ENCODE measurements at regions not wholly inside any gene's neighbourhood (a gene's known extent, or its start where the extent isn't known, plus 50 kb on each side); places are given as distances from the start of the nearest gene placed in this dataset.

- TF ChIP-seq TCF12 (IDR thresholded peaks at IDR 0.05; ENCODE audit: low read depth) (no peak), ZBTB7A (IDR thresholded peaks at IDR 0.05; ENCODE audit: low read depth) (no peak), FOXM1 (IDR thresholded peaks at IDR 0.05; ENCODE audit: borderline replicate concordance, low read depth) (no peak), TEAD4 (IDR thresholded peaks at IDR 0.05) (no peak), TAF1 (IDR thresholded peaks at IDR 0.05; ENCODE audit: low read depth) (no peak), YY1 (IDR thresholded peaks at IDR 0.05; ENCODE audit: low read depth) (no peak)
- TF ChIP-seq, protein P1, sequence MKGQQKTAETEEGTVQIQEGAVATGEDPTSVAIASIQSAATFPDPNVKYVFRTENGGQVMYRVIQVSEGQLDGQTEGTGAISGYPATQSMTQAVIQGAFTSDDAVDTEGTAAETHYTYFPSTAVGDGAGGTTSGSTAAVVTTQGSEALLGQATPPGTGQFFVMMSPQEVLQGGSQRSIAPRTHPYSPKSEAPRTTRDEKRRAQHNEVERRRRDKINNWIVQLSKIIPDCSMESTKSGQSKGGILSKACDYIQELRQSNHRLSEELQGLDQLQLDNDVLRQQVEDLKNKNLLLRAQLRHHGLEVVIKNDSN (IDR thresholded peaks at IDR 0.05) = no peak
- TF ChIP-seq, protein P2, sequence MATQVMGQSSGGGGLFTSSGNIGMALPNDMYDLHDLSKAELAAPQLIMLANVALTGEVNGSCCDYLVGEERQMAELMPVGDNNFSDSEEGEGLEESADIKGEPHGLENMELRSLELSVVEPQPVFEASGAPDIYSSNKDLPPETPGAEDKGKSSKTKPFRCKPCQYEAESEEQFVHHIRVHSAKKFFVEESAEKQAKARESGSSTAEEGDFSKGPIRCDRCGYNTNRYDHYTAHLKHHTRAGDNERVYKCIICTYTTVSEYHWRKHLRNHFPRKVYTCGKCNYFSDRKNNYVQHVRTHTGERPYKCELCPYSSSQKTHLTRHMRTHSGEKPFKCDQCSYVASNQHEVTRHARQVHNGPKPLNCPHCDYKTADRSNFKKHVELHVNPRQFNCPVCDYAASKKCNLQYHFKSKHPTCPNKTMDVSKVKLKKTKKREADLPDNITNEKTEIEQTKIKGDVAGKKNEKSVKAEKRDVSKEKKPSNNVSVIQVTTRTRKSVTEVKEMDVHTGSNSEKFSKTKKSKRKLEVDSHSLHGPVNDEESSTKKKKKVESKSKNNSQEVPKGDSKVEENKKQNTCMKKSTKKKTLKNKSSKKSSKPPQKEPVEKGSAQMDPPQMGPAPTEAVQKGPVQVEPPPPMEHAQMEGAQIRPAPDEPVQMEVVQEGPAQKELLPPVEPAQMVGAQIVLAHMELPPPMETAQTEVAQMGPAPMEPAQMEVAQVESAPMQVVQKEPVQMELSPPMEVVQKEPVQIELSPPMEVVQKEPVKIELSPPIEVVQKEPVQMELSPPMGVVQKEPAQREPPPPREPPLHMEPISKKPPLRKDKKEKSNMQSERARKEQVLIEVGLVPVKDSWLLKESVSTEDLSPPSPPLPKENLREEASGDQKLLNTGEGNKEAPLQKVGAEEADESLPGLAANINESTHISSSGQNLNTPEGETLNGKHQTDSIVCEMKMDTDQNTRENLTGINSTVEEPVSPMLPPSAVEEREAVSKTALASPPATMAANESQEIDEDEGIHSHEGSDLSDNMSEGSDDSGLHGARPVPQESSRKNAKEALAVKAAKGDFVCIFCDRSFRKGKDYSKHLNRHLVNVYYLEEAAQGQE (IDR thresholded peaks at IDR 0.05; ENCODE audit: low read depth) = no peak
These were observed 386.3 kb upstream of the ZNF717 start for GRCh38 chr3:76171647-76172046.

- TF ChIP-seq, protein P3, sequence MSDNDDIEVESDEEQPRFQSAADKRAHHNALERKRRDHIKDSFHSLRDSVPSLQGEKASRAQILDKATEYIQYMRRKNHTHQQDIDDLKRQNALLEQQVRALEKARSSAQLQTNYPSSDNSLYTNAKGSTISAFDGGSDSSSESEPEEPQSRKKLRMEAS (IDR thresholded peaks at IDR 0.05) = no peak
- no peak for TF ChIP-seq YY1 (IDR thresholded peaks at IDR 0.05; ENCODE audit: low read depth)
These were observed 392.3 kb upstream of the ZNF717 start for GRCh38 chr3:76177610-76178009.

DNA sequence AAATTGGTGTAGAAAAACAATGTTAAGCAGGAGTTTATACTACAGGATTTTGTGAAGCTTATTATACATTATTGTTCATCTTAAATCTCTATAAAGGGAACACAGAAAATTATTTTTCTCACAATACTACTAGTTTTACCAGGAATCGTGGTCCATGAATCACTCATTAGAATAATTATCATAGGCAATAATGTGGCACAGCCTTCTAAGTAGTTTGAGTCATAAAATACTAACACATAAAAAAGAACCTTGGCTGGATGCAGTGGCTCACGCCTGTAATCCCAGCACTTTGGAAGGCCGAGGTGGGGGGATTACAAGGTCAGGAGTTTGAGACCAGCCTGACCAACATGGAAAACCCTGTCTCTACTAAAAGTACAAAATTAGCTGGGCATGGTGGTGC, 393.1 kb upstream of the ZNF717 start:
- TF ChIP-seq YY1 (IDR thresholded peaks at IDR 0.05; ENCODE audit: low read depth) = no peak
- TF ChIP-seq CREB1 (IDR thresholded peaks at IDR 0.05; ENCODE audit: low read depth) = no peak
- no peak for TF ChIP-seq CEBPB (IDR thresholded peaks at IDR 0.05)
- TF ChIP-seq TAF1 (IDR thresholded peaks at IDR 0.05; ENCODE audit: low read depth) = no peak
- TF ChIP-seq, protein P1 (IDR thresholded peaks at IDR 0.05) = no peak
- TF ChIP-seq RAD21 (IDR thresholded peaks at IDR 0.05; ENCODE audit: low read depth) = no peak
- TF ChIP-seq NFIC (IDR thresholded peaks at IDR 0.05) = no peak
- TF ChIP-seq ZBTB7A (IDR thresholded peaks at IDR 0.05; ENCODE audit: low read depth) = no peak
- no peak for TF ChIP-seq EP300 (IDR thresholded peaks at IDR 0.05; ENCODE audit: borderline replicate concordance)
- TF ChIP-seq FOXM1 (IDR thresholded peaks at IDR 0.05; ENCODE audit: borderline replicate concordance, low read depth) = no peak
- TF ChIP-seq, protein P2 (IDR thresholded peaks at IDR 0.05; ENCODE audit: low read depth) = no peak
- TF ChIP-seq EGR1 (IDR thresholded peaks at IDR 0.05) = no peak
- TF ChIP-seq TEAD4 (IDR thresholded peaks at IDR 0.05) = no peak
- no peak for TF ChIP-seq TCF12 (IDR thresholded peaks at IDR 0.05; ENCODE audit: low read depth)
- TF ChIP-seq, protein P3 (IDR thresholded peaks at IDR 0.05) = no peak

DNA sequence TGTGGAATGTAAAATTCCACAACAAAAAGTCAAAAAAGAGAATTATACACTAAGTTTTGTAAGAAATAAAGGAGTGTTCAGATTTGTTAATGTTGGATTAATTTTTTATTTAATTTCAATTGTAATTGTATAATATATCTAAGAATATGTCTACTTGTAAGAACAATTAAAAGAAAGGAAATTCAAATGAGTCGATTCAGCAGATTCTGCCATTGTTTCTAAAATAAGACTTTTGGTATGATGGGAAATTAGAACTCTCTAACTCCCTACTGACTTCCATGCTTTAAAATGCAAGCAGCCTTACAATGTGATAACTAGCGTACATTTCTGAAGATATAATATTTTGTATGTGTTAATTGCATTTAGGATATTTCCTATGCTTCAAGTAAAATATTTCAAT, 395.9 kb upstream of the ZNF717 start:
- TF ChIP-seq TEAD4 (IDR thresholded peaks at IDR 0.05) (no peak), YY1 (IDR thresholded peaks at IDR 0.05; ENCODE audit: low read depth) (no peak), ZBTB7A (IDR thresholded peaks at IDR 0.05; ENCODE audit: low read depth) (no peak), EP300 (IDR thresholded peaks at IDR 0.05; ENCODE audit: borderline replicate concordance) (no peak), TCF12 (IDR thresholded peaks at IDR 0.05; ENCODE audit: low read depth) (no peak), CEBPB (IDR thresholded peaks at IDR 0.05) (no peak), RAD21 (IDR thresholded peaks at IDR 0.05; ENCODE audit: low read depth) (no peak), FOXM1 (IDR thresholded peaks at IDR 0.05; ENCODE audit: borderline replicate concordance, low read depth) (no peak), NFIC (IDR thresholded peaks at IDR 0.05) (no peak), TAF1 (IDR thresholded peaks at IDR 0.05; ENCODE audit: low read depth) (no peak), CREB1 (IDR thresholded peaks at IDR 0.05; ENCODE audit: low read depth) (no peak), EGR1 (IDR thresholded peaks at IDR 0.05) (no peak)
- TF ChIP-seq, protein P2 (IDR thresholded peaks at IDR 0.05; ENCODE audit: low read depth) = no peak
- TF ChIP-seq, protein P1 (IDR thresholded peaks at IDR 0.05) = no peak
- TF ChIP-seq, protein P3 (IDR thresholded peaks at IDR 0.05) = no peak
